AG10803 (cell line): ENCODE measurements at regions not wholly inside any gene's neighbourhood (a gene's known extent, or its start where the extent isn't known, plus 50 kb on each side); places are given as distances from the start of the nearest gene placed in this dataset.
"Not testable (repeated sequence)": the region's sequence is repeated elsewhere in the genome, so short reads cannot be mapped to it uniquely, and the experiment has no call there.

ENCODE experiments used
- DNase-seq: peaks from one replicate; pipeline ENCODE4 v3.0.0; 2010; ENCODE audit warnings: low read depth
- H3K4me3 ChIP-seq: 2 replicates; pipeline ENCODE4 v1.5.1; 2011; ENCODE audit warnings: mild to moderate bottlenecking, low read length, control low read depth
- TF ChIP-seq, protein P1 (sequence below): conservative IDR thresholded peaks from 2 replicates; pipeline ENCODE4 v1.5.1; 2011; ENCODE audit warnings: mild to moderate bottlenecking, low read length, control low read depth, inconsistent platforms

DNA sequence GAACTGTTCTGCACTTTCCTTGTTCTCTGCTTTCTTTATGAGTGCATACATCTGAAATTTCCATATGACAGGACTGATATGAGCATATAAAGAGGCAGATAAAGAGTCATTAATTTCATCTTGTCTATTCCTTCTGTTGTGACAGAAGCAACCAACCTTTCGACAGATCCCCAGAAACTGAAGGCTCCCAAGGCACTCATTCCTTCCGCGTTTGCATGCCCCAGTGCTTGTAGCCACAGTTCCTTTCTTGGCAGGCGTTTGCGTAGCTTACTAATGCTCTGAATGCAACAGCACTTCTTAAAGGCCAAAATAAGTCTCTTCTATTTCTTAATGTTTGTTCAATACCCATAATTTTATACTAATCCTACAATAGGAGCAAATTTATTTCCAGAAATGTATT lies 94.0 kb upstream of the TBL1X start:
- no peak overlapping the region for H3K4me3 ChIP-seq
- DNase-seq = peak; percentile 56
- TF ChIP-seq, protein P1, sequence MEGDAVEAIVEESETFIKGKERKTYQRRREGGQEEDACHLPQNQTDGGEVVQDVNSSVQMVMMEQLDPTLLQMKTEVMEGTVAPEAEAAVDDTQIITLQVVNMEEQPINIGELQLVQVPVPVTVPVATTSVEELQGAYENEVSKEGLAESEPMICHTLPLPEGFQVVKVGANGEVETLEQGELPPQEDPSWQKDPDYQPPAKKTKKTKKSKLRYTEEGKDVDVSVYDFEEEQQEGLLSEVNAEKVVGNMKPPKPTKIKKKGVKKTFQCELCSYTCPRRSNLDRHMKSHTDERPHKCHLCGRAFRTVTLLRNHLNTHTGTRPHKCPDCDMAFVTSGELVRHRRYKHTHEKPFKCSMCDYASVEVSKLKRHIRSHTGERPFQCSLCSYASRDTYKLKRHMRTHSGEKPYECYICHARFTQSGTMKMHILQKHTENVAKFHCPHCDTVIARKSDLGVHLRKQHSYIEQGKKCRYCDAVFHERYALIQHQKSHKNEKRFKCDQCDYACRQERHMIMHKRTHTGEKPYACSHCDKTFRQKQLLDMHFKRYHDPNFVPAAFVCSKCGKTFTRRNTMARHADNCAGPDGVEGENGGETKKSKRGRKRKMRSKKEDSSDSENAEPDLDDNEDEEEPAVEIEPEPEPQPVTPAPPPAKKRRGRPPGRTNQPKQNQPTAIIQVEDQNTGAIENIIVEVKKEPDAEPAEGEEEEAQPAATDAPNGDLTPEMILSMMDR = no peak

DNA sequence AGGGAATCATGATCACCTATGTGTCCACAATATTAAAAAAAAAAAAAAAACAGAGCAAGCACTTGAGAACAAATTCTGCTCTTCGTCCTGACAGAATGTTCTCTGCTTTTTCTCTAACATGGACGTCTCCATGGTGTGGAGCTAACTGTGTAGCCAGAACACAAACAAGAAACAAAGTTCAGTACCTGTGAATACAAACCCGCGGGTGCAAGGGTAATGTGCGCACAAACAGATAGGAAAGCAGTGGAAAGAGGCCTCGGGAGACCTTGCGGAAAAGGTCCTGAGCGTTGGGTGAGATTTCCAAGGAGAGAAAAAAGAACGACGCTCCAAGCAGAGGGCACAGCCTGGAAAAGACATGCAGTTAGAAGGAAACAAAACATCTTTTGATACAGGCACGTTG lies 92.0 kb upstream of the TBL1X start:
- no peak for DNase-seq
- TF ChIP-seq, protein P1 = no peak
- no peak overlapping the region for H3K4me3 ChIP-seq

DNA sequence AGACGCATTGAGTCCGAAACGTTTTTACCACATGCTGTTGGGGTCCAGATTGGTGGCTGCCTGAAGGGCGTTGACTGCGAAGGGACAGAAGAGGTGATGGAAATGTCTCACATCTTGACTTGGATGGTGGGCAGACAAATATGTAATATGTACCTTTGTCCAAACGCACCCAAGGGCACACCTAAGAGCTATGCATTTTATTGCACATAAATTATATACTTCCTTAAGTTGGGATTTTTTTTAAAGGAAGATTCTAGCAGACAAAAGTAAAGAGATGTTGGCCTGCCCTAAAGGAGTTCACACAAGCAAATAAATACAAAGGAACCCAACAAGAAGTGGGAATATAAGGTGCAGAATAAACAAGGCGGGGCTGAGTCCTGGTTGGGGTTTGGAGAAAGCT lies 91.1 kb upstream of the TBL1X start:
- no peak overlapping the region for H3K4me3 ChIP-seq
- TF ChIP-seq, protein P1 = no peak
- no peak for DNase-seq

- H3K4me3 ChIP-seq = no peak overlapping the region
- TF ChIP-seq, protein P1 = no peak
- DNase-seq = no peak
Observed at GRCh38 chrX:9374555-9374954, 90.3 kb upstream of the TBL1X start.

DNA sequence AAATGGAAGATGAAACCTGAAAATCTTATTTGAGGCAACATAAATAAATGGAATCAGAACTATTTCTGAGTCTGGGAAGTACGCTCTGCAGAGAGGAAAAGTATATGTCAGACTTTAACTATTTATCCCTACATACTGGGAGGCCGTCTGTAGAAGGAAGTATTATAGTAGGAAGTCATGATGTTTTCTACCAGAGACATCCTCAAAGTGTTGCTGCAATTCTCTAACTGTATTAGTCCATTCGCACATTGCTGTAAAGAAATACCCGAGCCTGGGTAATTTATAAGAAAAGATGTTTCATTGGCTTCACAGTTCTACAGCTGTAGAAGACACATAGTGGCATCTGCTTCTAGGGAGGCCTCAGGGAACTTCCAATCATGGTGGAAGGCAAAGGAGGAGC lies 88.7 kb upstream of the TBL1X start:
- no peak for DNase-seq
- TF ChIP-seq, protein P1 = no peak
- H3K4me3 ChIP-seq = no peak overlapping the region

- not testable (repeated sequence) for DNase-seq
Observed at GRCh38 chrX:9377216-9377615, 87.6 kb upstream of the TBL1X start.

DNA sequence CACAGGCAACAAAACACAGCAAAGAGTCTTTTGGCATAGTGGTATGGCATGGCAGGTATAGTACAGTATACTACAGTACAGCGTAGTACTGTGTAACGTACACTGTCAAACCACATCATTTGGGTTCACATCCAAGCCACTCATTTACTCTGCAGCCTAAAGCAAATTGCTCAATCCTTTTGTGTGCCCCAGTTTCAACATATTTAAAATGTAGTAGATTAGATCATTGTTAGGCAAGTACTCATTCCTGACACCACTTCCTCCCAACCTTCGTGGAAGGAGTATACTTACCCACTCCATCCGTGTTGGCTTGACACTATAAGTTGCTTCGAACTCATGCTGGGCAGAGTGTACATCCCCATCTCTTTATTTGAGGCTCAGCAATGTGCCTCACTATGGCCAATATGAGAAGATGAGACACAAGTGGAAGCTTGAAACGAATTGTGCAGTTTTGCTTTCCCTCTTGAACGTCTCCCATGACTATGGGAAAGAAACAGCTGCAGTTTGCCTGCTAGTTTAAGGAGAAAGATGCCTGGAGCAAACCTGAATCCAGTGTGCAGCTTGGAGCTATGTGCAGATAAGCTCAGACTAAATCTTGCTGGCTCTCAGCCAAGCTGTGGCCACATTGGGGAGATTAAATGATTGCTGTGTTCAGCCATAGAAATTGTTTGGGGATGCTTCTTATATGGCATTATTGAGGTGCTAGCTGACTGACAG lies 85.7 kb upstream of the TBL1X start:
- peak; percentile 37 for DNase-seq
- H3K4me3 ChIP-seq = no peak overlapping the region
- TF ChIP-seq, protein P1 = no peak

More at GRCh38 chrX:9377216-9377615, 87.6 kb upstream of the TBL1X start:
- not testable (repeated sequence) for H3K4me3 ChIP-seq
